PC-9 (cell line): ENCODE measurements at regions not wholly inside any gene's neighbourhood (a gene's known extent, or its start where the extent isn't known, plus 50 kb on each side); places are given as distances from the start of the nearest gene placed in this dataset.

Experiments
- BruUV-seq: library from RNA; stranded (reverse); fragments of 400-500 nt; replicated peaks from 2 replicates; lab custom pipeline; 2021; lab: Mats Ljungman, UMichigan
- CTCF ChIA-PET: fragments of 300-600 bp; sonication (Branson Sonifier 250); formaldehyde crosslinking; loops from one replicate; lab custom pipeline; 2022; ENCODE audit warnings: antibody characterized with exemption; lab: Charles Lee
- POLR2A ChIA-PET: fragments of 300-600 bp; sonication (Branson Sonifier 250); formaldehyde crosslinking; loops from one replicate; lab custom pipeline; 2022; ENCODE audit warnings: antibody characterized with exemption; ENCODE audit not compliant: unreplicated experiment; lab: Charles Lee
- DNase-seq, 2 experiments: peaks; one replicate each; pipeline versions ENCODE4 v3.0.0 to v3.0.0-alpha.2; 2015 to 2022; ENCODE audit warnings: mixed read lengths in 1 of 2
- H2AFZ ChIP-seq: fragments of 200-600 bp; sonication (generic); 2 replicates; pipeline ENCODE4 v1.8.1; 2017; ENCODE audit warnings: antibody characterized with exemption
- H3F3A ChIP-seq: fragments of 200-600 bp; sonication (generic); 2 replicates; pipeline ENCODE4 v1.8.1; 2017; ENCODE audit warnings: antibody characterized with exemption, mild to moderate bottlenecking, low read depth; ENCODE audit not compliant: insufficient read depth
- H3K27ac ChIP-seq: fragments of 200-600 bp; sonication (generic); 2 replicates; pipeline ENCODE4 v1.6.1; 2016; ENCODE audit warnings: mixed run types
- H3K27me3 ChIP-seq: fragments of 200-600 bp; sonication (generic); 2 replicates; pipeline ENCODE4 v1.6.1; 2016; ENCODE audit warnings: low read depth, mixed run types; ENCODE audit not compliant: insufficient read depth
- H3K36me3 ChIP-seq: fragments of 200-600 bp; sonication (generic); 2 replicates; pipeline ENCODE4 v1.6.1; 2016; ENCODE audit warnings: low read depth, mixed run types
- H3K4me1 ChIP-seq: fragments of 200-600 bp; sonication (generic); replicated peaks from 2 replicates; pipeline ENCODE4 v1.6.1; 2016; ENCODE audit warnings: mixed run types; ENCODE audit not compliant: insufficient read depth
- H3K4me2 ChIP-seq: fragments of 200-600 bp; sonication (generic); 2 replicates; pipeline ENCODE4 v1.6.1; 2017; ENCODE audit warnings: mixed run types
- H3K4me3 ChIP-seq: fragments of 200-600 bp; sonication (generic); 2 replicates; pipeline ENCODE4 v1.6.1; 2016; ENCODE audit warnings: mixed run types
- H3K79me2 ChIP-seq: fragments of 200-600 bp; sonication (generic); 2 replicates; pipeline ENCODE4 v1.6.1; 2017; ENCODE audit warnings: low read depth, mixed run types
- H3K9me2 ChIP-seq: fragments of 200-600 bp; sonication (generic); 2 replicates; pipeline ENCODE4 v1.8.1; 2017; ENCODE audit warnings: mild to moderate bottlenecking; ENCODE audit not compliant: insufficient read depth
- H3K9me3 ChIP-seq: fragments of 200-600 bp; sonication (generic); 2 replicates; pipeline ENCODE4 v1.8.1; 2016; ENCODE audit warnings: low read depth; ENCODE audit not compliant: insufficient read depth
- H4K20me1 ChIP-seq: fragments of 200-600 bp; sonication (generic); 2 replicates; pipeline ENCODE4 v1.8.1; 2017; ENCODE audit not compliant: insufficient read depth
- EZH2 ChIP-seq: fragments of 200-600 bp; sonication (generic); IDR thresholded peaks from 2 replicates; pipeline ENCODE4 v1.8.0; 2017; ENCODE audit warnings: antibody characterized with exemption, low read depth
- intact Hi-C: fragments of 100-400 bp; cut with micrococcal nuclease; formaldehyde crosslinking; loops from one replicate; pipeline ENCODE4 v1.10.0; 2022; ENCODE audit not compliant: unreplicated experiment
- TF ChIP-seq, protein P1 (sequence below): fragments of 200-600 bp; sonication (generic); conservative IDR thresholded peaks from 2 replicates; pipeline ENCODE4 v1.6.1; 2017; ENCODE audit warnings: mixed run types, antibody characterized with exemption, mild to moderate bottlenecking, moderate library complexity

DNA sequence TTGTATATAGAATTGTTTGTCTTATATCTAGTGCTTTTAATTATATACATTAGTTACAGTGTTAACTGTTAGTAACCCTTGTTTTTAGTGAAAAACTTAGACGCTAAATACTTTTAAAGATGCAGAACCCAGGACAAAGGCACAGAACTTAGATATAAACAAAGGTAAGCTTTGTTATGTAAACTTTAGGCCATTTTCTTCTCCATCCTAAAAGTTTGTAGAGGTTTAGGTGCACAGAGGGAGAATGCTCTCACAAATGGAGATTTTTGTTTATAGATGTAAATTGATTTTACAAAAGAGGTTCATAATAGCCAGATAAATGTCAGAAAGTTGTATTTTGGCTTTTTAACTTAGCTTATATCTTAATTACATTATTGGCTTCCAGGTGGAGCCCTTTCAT is 490.5 kb upstream of the LRRC7 start:
- Histone ChIP-seq H3K27ac (no peak overlapping the region), H3K9me2 (no peaks in the 10 kb centered on the region), H3K4me2 (no peak overlapping the region), H3K27me3 (no peaks in the 10 kb centered on the region), H3K36me3 (no peaks in the 10 kb centered on the region), H4K20me1 (0 out of 2 replicates have a peak, but pooled peaks cover 4% of the 10 kb centered on the region), H3K4me3 (no peak overlapping the region), H3K79me2 (no peaks in the 10 kb centered on the region), H3F3A (no peaks in the 10 kb centered on the region), H3K4me1 (no peaks in the 10 kb centered on the region), H2AFZ (no peak overlapping the region), H3K9me3 (no peaks in the 10 kb centered on the region)
- no peak for TF ChIP-seq EZH2
- TF ChIP-seq, protein P1, sequence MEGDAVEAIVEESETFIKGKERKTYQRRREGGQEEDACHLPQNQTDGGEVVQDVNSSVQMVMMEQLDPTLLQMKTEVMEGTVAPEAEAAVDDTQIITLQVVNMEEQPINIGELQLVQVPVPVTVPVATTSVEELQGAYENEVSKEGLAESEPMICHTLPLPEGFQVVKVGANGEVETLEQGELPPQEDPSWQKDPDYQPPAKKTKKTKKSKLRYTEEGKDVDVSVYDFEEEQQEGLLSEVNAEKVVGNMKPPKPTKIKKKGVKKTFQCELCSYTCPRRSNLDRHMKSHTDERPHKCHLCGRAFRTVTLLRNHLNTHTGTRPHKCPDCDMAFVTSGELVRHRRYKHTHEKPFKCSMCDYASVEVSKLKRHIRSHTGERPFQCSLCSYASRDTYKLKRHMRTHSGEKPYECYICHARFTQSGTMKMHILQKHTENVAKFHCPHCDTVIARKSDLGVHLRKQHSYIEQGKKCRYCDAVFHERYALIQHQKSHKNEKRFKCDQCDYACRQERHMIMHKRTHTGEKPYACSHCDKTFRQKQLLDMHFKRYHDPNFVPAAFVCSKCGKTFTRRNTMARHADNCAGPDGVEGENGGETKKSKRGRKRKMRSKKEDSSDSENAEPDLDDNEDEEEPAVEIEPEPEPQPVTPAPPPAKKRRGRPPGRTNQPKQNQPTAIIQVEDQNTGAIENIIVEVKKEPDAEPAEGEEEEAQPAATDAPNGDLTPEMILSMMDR: no peak
- ChIA-PET POLR2A (no interaction called here), CTCF (no interaction called here)
- intact Hi-C loops: no loop called here
- BruUV-seq: no TSS peak
- DNase-seq: no peak

DNA sequence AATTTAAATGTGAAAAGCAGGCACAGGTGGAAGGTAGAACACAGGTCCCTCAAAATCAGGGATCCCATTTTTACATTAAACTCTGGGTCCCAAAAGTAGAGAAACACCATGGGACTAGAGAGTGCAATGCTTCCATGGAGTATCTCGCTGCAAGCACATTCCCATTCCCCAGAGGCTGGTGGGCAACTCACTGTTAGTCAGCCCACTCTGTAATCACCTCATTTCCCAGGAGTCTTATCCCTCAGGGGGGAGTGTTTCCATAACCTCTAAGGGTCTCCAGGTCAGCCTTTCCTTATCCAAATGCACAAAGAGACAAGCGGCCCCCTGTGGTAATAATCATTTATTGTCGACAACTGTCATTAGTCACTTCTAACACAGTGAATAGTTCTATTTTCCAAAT is 490.1 kb upstream of the LRRC7 start:
- H3K9me2 ChIP-seq: no peaks in the 10 kb centered on the region
- no peaks in the 10 kb centered on the region for H3K79me2 ChIP-seq
- ChIA-PET CTCF (no interaction called here), POLR2A (no interaction called here)
- no peak overlapping the region for H3K27ac ChIP-seq
- BruUV-seq: no TSS peak
- H3K9me3 ChIP-seq: no peaks in the 10 kb centered on the region
- no peaks in the 10 kb centered on the region for H3K27me3 ChIP-seq
- no peaks in the 10 kb centered on the region for H3K36me3 ChIP-seq
- no peak for TF ChIP-seq EZH2
- TF ChIP-seq, protein P1: no peak
- intact Hi-C loops: no loop called here
- no peak overlapping the region for H3K4me3 ChIP-seq
- no peak overlapping the region for H2AFZ ChIP-seq
- H3K4me1 ChIP-seq: no peaks in the 10 kb centered on the region
- 0 out of 2 replicates have a peak, but pooled peaks cover 4% of the 10 kb centered on the region for H4K20me1 ChIP-seq
- H3K4me2 ChIP-seq: no peak overlapping the region
- H3F3A ChIP-seq: no peaks in the 10 kb centered on the region
- no peak for DNase-seq

DNA sequence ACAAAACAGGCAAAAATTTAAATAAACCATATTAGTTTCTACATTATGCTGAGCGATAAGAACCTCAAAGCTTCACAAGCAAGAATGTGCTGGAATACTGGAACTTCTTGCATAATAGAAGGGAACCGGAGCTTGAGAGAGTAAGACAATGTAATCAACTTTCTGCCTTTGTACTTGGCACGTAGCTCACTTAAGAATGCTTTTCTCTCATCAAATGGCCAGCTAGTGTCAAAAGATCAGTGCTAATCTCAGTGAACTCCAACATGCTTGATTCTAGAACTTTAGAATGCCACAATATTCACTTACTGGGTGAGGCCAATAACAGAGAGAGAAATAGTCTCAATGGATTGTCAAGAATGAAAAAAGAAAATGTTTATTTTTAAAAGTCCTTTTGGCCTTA is 486.1 kb upstream of the LRRC7 start:
- H3K27me3 ChIP-seq: no peaks in the 10 kb centered on the region
- no peaks in the 10 kb centered on the region for H3F3A ChIP-seq
- no peak for DNase-seq
- no peaks in the 10 kb centered on the region for H3K9me2 ChIP-seq
- POLR2A ChIA-PET: interaction anchor here (0.7 kb wide), 1 partner anchor 1397 kb away, joined by 9 read pairs; no protein-coding TSS in a partner anchor
- H3K79me2 ChIP-seq: no peaks in the 10 kb centered on the region
- no peaks in the 10 kb centered on the region for H3K4me1 ChIP-seq
- H3K36me3 ChIP-seq: no peaks in the 10 kb centered on the region
- H3K9me3 ChIP-seq: no peaks in the 10 kb centered on the region
- 0 out of 2 replicates have a peak, but pooled peaks cover 4% of the 10 kb centered on the region for H4K20me1 ChIP-seq
- intact Hi-C loops: no loop called here
- no peak for TF ChIP-seq EZH2
- TF ChIP-seq, protein P1: no peak
- no TSS peak for BruUV-seq
- H2AFZ ChIP-seq: no peak overlapping the region
- no peak overlapping the region for H3K4me3 ChIP-seq
- H3K27ac ChIP-seq: no peak overlapping the region
- CTCF ChIA-PET: no interaction called here
- H3K4me2 ChIP-seq: no peak overlapping the region
